Pancreas (tissue), 10 donors: ENCODE measurements at regions not wholly inside any gene's neighbourhood (a gene's known extent, or its start where the extent isn't known, plus 50 kb on each side); places are given as distances from the start of the nearest gene placed in this dataset.

ENCODE experiments used
- ATAC-seq, 4 donors: fragments of 200-7000 bp; cut with Tn5 transposase; one replicate each; pipeline versions ENCODE4 v1.8.0 to v1.9.1; 2020; ENCODE audit warnings: mild to moderate bottlenecking in 4 of 4, moderate library complexity in 4 of 4
- DNase-seq, 6 donors: peaks; one replicate each; pipeline ENCODE4 v3.0.0-alpha.2; 2020
- FAIRE-seq: peaks from 2 replicates; lab custom pipeline; 2012; peaks lifted over from hg19 to GRCh38; lab: Jason Lieb, UNC
- H3K27ac ChIP-seq, 4 donors: fragments of 200-600 bp; sonication (generic); 1 replicate in 3 of 4; 2 replicates in 1 of 4; pipeline versions ENCODE4 v1.5.0 to v1.8.0; 2020
- H3K27me3 ChIP-seq, 4 donors: fragments of 200-600 bp; one replicate each; pipeline ENCODE4 v1.8.0; 2021
- H3K36me3 ChIP-seq, 3 donors: fragments of 200-600 bp; sonication (generic) in 1 of 3; one replicate each; pipeline versions ENCODE4 v1.5.0 to v1.8.0; 2020 to 2021
- H3K4me1 ChIP-seq, 3 donors: fragments of 200-600 bp; one replicate each; pipeline ENCODE4 v1.8.0; 2021
- H3K4me3 ChIP-seq, 4 donors: fragments of 200-600 bp; sonication (generic) in 2 of 4; one replicate each; pipeline versions ENCODE4 v1.5.0 to v1.8.0; 2020 to 2021
- H3K9me3 ChIP-seq, 4 donors: fragments of 200-600 bp; one replicate each; pipeline ENCODE4 v1.8.0; 2021
- WGBS, 2 donors: extraction: QIAGEN DNeasy Blood & Tissue Kit; methylation state at CpG; one replicate each; pipeline ENCODE4 v1.1.7; 2013; 5-methylcytosine and 5-hydroxymethylcytosine counted together
- intact Hi-C, 3 donors: fragments of 100-400 bp; cut with DNase I; formaldehyde crosslinking; loops; one replicate each; pipeline versions ENCODE4 v1.11.1 to v1.14.2; 2022
- TF ChIP-seq, protein P1 (sequence below), 4 donors: fragments of 200-600 bp; sonication (generic) in 3 of 4; IDR thresholded peaks; one replicate each; pipeline versions ENCODE4 v1.5.0 to v1.8.0; 2021; ENCODE audit warnings: antibody characterized with exemption in 4 of 4
- donor health status: healthy with polysubstance abuse.
- donor health status: DM: no; HTN: no; CAD: no; lungs with moderate emphysema.
- donor health status: DM: no; HTN: no; CAD: no.
- donor health status: control.
- donor health status: control.
- donor health status: Bipolar disorder and iron deficiency.
- donor health status: DM: yes; HTN: yes; CAD: no.
- donor health status: DM: no; HTN: no; CAD: no.
- donor health status: DM: no; HTN: no; CAD: no.
- donor health status: DM: yes; HTN: yes; CAD: no.

DNA sequence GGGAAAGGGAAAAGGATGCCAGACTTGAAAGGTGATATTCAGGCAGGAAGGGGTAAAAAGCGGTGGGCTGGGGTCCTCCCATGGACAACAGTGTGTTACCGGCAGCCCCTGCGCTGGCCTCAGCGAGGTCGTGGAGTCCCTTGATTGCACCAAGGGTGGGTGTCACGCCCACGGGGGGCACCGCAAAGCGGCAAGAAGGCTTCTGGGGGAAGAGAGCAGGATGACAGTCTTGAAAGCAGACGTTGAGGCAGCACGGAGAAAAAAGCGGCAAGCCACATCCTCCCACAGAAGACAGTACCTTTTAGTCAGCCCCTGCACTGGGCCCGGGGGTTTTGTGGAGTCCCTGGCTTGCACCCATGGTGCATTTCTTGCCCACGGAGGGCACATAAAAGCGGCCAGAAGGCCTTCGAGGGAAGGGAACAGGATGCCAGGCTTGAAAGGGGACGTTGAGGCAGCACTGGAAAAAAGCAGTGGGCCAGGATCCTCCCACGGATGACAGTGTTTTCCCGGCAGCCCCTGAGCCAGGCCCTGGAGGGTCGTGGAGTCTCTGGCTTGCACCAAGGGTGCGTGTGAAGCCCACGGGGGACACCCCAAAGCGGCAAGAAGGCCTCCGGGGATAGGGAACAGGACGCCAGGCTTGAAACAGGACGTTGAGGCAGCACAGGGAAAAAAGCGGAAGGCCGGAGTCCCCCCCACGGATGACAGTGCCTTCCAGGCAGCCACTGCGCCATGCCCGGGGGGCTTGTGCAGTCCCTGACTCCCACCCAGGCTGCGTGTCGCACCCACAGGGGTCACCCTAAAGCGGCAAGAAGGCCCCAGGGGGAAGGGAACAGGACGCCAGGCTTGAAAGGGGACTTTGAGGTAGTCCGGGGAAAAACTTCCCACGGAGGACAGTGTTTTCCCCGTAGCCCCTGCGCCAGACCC is 162.2 kb upstream of the ALG10B start:
- Histone ChIP-seq H3K4me3 (no peak overlapping the region), H3K9me3 (no peaks in the 10 kb centered on the region), H3K4me1 (no peaks in the 10 kb centered on the region), H3K36me3 (no peaks in the 10 kb centered on the region), H3K27ac (no peak overlapping the region), H3K27me3 (no peaks in the 10 kb centered on the region)
- TF ChIP-seq, protein P1, sequence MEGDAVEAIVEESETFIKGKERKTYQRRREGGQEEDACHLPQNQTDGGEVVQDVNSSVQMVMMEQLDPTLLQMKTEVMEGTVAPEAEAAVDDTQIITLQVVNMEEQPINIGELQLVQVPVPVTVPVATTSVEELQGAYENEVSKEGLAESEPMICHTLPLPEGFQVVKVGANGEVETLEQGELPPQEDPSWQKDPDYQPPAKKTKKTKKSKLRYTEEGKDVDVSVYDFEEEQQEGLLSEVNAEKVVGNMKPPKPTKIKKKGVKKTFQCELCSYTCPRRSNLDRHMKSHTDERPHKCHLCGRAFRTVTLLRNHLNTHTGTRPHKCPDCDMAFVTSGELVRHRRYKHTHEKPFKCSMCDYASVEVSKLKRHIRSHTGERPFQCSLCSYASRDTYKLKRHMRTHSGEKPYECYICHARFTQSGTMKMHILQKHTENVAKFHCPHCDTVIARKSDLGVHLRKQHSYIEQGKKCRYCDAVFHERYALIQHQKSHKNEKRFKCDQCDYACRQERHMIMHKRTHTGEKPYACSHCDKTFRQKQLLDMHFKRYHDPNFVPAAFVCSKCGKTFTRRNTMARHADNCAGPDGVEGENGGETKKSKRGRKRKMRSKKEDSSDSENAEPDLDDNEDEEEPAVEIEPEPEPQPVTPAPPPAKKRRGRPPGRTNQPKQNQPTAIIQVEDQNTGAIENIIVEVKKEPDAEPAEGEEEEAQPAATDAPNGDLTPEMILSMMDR (IDR thresholded peaks at IDR 0.05): no peak
- WGBS, 2 donors: 64 to 75% methylated on average over 37 to 39 of the region's 39 CpGs
- no peak for ATAC-seq
- FAIRE-seq: no peak
- peak in 1 of 6 donors; percentile 3 for DNase-seq
- intact Hi-C loops: no loop called here

DNA sequence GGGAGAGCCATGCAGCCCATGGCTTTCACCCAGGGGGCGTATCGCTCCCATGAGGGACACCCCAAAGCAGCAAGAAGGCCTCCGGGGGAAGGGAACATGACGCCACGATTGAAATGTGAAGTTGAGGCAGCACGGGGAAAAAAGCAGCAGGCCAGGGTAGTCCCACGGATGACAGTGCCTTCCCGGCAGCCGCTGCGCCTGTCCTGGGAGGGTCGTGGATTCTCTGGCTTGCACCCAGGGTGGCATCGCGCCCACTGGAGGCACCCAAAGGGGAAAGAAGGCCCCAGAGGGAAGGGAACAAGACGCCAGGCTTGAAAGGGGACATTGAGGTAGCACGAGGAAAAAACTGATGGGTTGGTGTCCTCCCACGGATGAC is 161.6 kb upstream of the ALG10B start:
- Histone ChIP-seq H3K9me3 (no peaks in the 10 kb centered on the region), H3K27ac (no peak overlapping the region), H3K36me3 (no peaks in the 10 kb centered on the region), H3K27me3 (no peaks in the 10 kb centered on the region), H3K4me3 (no peak overlapping the region), H3K4me1 (no peaks in the 10 kb centered on the region)
- 68 to 70% methylated on average over 16 of the region's 16 CpGs for WGBS, 2 donors
- no peak for ATAC-seq
- TF ChIP-seq, protein P1 (IDR thresholded peaks at IDR 0.05): no peak
- intact Hi-C loops: no loop called here
- no peak for DNase-seq
- no peak for FAIRE-seq

DNA sequence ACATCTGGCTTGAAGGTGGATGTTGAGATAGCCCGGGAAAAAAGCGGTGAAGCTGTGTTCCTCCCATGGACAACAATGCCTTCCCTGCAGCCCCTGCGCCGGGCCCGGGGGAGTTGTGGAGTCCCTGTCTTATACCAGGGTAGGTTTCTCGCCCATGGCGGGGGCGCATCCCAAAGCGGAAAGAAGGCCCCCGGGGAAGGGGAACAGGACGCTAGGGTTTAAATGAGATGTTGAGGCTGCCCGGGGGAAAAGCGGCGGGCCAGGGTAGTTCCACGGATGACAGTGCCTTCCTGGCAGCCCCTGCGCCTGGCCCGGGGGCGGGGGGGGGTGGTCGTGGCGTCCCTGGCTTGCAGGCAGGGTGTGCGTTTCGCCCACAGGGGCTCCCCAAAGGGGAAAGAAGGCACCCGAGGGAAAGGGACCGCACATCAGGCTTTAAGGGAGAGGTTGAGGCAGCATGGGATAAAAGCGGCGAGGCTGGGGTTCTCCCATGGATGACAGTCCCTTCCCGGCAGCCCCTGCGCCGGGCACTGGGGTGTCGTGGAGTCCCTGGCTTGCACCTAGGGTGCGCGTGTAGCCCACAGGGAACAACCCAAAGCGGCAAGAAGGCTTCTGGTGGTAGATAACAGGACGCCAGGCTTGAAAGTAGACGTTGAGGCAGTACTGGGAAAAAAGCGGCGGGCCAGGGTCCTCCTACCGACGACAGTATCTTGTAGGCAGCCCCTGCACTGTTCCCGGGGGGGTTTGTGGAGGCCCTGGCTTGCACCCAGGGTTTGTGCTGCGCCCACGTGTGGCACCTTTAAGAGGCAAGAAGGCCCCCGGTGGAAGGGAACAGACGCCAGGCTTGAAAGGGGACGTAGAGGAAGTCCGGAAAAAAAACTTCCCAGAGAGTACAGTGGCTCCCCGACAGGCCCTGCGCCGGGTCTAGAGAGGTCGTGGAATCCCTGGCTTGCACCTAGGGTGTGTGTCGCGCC is 160.8 kb upstream of the ALG10B start:
- TF ChIP-seq, protein P1 (IDR thresholded peaks at IDR 0.05): no peak
- Histone ChIP-seq H3K4me3 (no peak overlapping the region), H3K4me1 (no peaks in the 10 kb centered on the region), H3K27ac (no peak overlapping the region), H3K9me3 (no peaks in the 10 kb centered on the region), H3K27me3 (no peaks in the 10 kb centered on the region), H3K36me3 (no peaks in the 10 kb centered on the region)
- no peak for FAIRE-seq
- WGBS, 2 donors: 66 to 76% methylated on average over 45 to 52 of the region's 52 CpGs
- no peak for ATAC-seq
- intact Hi-C loops: no loop called here
- peak in 2 of 6 donors; percentile 4 to 13 for DNase-seq

DNA sequence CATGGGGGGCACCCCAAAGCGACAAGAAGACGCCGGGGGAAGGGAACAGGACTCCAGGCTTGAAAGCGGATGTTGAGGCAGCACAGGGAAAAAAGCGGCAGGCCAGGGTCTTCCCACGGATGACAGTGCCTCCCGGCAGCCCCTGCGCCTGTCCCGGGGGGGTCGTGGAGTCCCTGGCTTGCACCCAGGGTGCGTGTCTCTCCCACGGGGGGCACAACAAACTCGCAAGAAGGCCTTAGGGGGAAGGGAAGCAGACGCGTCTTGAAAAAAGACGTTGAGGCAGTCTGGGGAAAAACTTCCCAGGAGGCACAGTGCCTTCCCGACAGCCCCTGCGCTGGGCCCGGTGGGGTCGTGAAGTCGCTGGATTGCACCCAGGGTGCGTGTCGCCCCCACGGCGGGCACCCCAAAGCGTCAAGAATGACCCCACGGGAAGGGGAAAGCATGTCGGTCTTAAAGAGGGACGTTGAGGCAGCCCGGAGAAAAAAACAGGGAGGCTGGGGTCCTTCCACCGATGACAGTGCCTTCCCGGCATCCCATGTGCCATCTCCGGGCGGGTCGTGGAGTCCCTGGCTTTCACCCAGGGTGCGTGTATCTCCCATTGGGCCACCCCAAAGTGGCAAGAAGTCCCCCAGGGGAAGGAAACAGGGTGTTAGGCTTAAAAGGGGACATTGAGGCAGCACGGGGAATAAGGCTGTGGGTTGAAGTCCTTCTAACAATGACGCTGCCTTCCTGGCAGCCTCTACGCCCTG is 159.9 kb upstream of the ALG10B start:
- DNase-seq (peak in 1 of 6 donors; percentile 3), ATAC-seq (no peak)
- 66 to 79% methylated on average over 35 to 39 of the region's 39 CpGs for WGBS, 2 donors

More for the DNA sequence above, 159.9 kb upstream of the ALG10B start:
- no peaks in the 10 kb centered on the region for H3K4me1 ChIP-seq
- FAIRE-seq: no peak
- TF ChIP-seq, protein P1 (IDR thresholded peaks at IDR 0.05): no peak
- no peaks in the 10 kb centered on the region for H3K9me3 ChIP-seq
- no peak overlapping the region for H3K27ac ChIP-seq
- intact Hi-C loops: no loop called here
- no peaks in the 10 kb centered on the region for H3K36me3 ChIP-seq
- no peaks in the 10 kb centered on the region for H3K27me3 ChIP-seq
- H3K4me3 ChIP-seq: no peak overlapping the region
